MM.1S (cell line): ENCODE measurements at regions not wholly inside any gene's neighbourhood (a gene's known extent, or its start where the extent isn't known, plus 50 kb on each side); places are given as distances from the start of the nearest gene placed in this dataset.

Experiments
- DNase-seq: peaks from one replicate; pipeline ENCODE4 v3.0.0-alpha.2; 2015
- H2AFZ ChIP-seq: fragments of 300-600 bp; sonication (generic); 2 replicates; pipeline ENCODE4 v1.6.0; 2016; ENCODE audit warnings: antibody characterized with exemption, low read length
- H3F3A ChIP-seq: fragments of 300-600 bp; sonication (generic); 2 replicates; pipeline ENCODE4 v1.6.1; 2016; ENCODE audit warnings: mild to moderate bottlenecking, antibody characterized with exemption, low read length, moderate library complexity, mixed read lengths; ENCODE audit not compliant: insufficient read depth
- H3K27ac ChIP-seq: fragments of 300-600 bp; sonication (generic); 2 replicates; pipeline ENCODE4 v1.5.1; 2016; ENCODE audit warnings: mild to moderate bottlenecking, low read length
- H3K27me3 ChIP-seq: fragments of 300-600 bp; sonication (generic); replicated peaks from 2 replicates; pipeline ENCODE4 v1.6.0; 2016; ENCODE audit warnings: low read length; ENCODE audit not compliant: insufficient read depth
- H3K36me3 ChIP-seq: fragments of 300-600 bp; sonication (generic); replicated peaks from 2 replicates; pipeline ENCODE4 v1.6.1; 2016; ENCODE audit warnings: mild to moderate bottlenecking, low read length, mixed read lengths; ENCODE audit not compliant: insufficient read depth
- H3K4me1 ChIP-seq: fragments of 300-600 bp; sonication (generic); 2 replicates; pipeline ENCODE4 v1.6.1; 2016; ENCODE audit warnings: low read length, mixed read lengths
- H3K4me2 ChIP-seq: fragments of 300-600 bp; sonication (generic); 2 replicates; pipeline ENCODE4 v1.6.0; 2016; ENCODE audit warnings: low read depth, low read length
- H3K4me3 ChIP-seq: fragments of 300-600 bp; sonication (generic); 2 replicates; pipeline ENCODE4 v1.5.1; 2016; ENCODE audit warnings: low read length, mixed read lengths
- H3K79me2 ChIP-seq: fragments of 300-600 bp; sonication (generic); 2 replicates; pipeline ENCODE4 v1.6.1; 2016; ENCODE audit warnings: mixed run types, low read length, mixed read lengths
- H3K9ac ChIP-seq: fragments of 300-600 bp; sonication (generic); 2 replicates; pipeline ENCODE4 v1.6.1; 2016; ENCODE audit warnings: low read length, mixed read lengths
- H3K9me2 ChIP-seq: fragments of 300-600 bp; sonication (generic); replicated peaks from 2 replicates; pipeline ENCODE4 v1.6.1; 2016; ENCODE audit warnings: mild to moderate bottlenecking, low read length, mixed read lengths; ENCODE audit not compliant: insufficient read depth
- H3K9me3 ChIP-seq: fragments of 300-600 bp; sonication (generic); replicated peaks from 2 replicates; pipeline ENCODE4 v1.6.1; 2016; ENCODE audit warnings: mild to moderate bottlenecking, low read length, mixed read lengths; ENCODE audit not compliant: insufficient read depth
- H4K20me1 ChIP-seq: fragments of 300-600 bp; sonication (generic); 2 replicates; pipeline ENCODE4 v1.6.1; 2016; ENCODE audit warnings: mild to moderate bottlenecking, low read length, moderate library complexity, mixed read lengths; ENCODE audit not compliant: insufficient read depth
- EZH2 ChIP-seq: fragments of 300-600 bp; sonication (generic); optimal IDR thresholded peaks from 2 replicates; pipeline ENCODE3; 2017; ENCODE audit warnings: low read depth, mild to moderate bottlenecking, antibody characterized with exemption, low read length, mixed read lengths
- EZH2phosphoT487 ChIP-seq: fragments of 300-600 bp; sonication (generic); IDR thresholded peaks from 2 replicates; pipeline ENCODE4 v1.6.1; 2018; ENCODE audit warnings: antibody characterized with exemption, low read length
- TF ChIP-seq, protein P1 (sequence below): fragments of 300-600 bp; sonication (generic); IDR thresholded peaks from 2 replicates; pipeline ENCODE4 v1.5.1; 2016; ENCODE audit warnings: antibody characterized with exemption, low read length, mixed read lengths

DNA sequence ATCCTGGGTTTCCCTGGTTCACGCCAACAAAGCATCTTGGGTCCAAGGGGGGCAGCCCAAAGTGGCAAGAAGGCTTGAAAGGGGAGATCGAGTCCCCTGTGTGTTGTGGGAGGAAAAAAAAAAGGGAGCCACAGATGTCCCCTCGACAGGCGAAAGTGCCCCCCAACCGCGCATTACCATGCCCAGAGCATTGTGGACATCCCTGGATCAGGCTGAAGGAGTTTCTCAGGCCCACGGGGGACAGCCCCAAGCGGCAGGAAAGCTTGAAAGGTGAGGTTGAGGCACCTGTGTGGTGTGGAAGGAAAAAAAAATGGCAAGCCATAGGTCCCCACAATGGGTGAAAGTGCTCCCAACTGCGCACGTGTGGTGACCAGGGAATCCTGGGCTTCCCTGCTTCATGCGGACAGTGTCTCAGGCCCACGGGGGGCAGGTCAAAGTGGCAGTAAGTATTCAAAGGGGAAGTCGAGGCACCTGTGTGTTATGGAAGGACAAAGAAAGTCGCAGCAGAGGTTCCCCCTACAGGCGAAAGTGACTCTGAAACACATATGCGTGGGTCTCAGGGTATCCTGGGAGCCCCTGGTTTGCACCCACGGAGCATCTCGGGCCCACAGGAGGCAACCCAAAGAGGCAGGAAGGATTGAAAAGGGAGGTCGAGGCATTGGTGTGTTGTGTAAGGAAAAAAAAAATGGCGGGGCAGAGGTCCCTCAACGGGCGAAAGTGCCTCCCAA, 580.1 kb downstream of the ALG10 start:
- Histone ChIP-seq H3K4me1 (no peaks in the 10 kb centered on the region), H3F3A (no peaks in the 10 kb centered on the region), H4K20me1 (no peaks in the 10 kb centered on the region), H3K36me3 (no peaks in the 10 kb centered on the region), H3K27ac (no peak overlapping the region), H3K4me3 (no peak overlapping the region), H2AFZ (no peak overlapping the region), H3K79me2 (no peaks in the 10 kb centered on the region), H3K9me2 (no peaks in the 10 kb centered on the region), H3K9me3 (no peaks in the 10 kb centered on the region), H3K9ac (no peak overlapping the region), H3K27me3 (no peaks in the 10 kb centered on the region), H3K4me2 (no peak overlapping the region)
- no peak for DNase-seq
- no peak for TF ChIP-seq EZH2phosphoT487
- TF ChIP-seq EZH2: no peak
- TF ChIP-seq, protein P1, sequence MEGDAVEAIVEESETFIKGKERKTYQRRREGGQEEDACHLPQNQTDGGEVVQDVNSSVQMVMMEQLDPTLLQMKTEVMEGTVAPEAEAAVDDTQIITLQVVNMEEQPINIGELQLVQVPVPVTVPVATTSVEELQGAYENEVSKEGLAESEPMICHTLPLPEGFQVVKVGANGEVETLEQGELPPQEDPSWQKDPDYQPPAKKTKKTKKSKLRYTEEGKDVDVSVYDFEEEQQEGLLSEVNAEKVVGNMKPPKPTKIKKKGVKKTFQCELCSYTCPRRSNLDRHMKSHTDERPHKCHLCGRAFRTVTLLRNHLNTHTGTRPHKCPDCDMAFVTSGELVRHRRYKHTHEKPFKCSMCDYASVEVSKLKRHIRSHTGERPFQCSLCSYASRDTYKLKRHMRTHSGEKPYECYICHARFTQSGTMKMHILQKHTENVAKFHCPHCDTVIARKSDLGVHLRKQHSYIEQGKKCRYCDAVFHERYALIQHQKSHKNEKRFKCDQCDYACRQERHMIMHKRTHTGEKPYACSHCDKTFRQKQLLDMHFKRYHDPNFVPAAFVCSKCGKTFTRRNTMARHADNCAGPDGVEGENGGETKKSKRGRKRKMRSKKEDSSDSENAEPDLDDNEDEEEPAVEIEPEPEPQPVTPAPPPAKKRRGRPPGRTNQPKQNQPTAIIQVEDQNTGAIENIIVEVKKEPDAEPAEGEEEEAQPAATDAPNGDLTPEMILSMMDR: no peak

DNA sequence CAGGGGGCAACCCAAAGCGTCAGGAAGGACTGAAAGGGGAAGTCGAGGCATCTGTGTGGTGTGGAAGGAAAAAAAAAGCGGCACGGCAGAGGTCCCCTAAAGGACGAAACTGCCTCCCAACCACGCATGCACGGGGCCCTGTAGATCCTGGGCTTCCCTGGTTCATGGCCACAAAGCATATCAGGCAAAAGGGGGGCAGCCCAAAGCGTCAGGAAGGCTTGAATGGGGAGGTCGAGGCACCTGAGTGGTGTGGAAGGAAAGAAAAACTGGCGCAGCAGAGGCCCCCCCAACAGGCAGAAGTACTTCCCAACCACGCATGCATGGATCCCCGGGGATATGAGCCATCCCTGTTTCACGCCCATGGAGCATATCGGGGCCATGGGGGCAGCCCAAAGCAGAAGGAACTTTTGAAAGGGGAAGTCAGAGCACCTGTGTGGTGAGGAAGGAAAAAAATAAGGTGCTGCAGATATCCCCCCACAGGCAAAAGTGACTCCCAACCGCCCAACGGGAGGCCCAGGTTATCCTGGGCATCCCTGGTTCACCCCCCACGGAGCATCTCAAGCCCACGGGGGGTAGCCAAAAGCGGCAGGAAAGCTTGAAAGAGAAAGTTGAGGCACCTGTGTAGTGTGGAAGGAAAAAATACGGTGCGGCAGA, 581.2 kb downstream of the ALG10 start:
- no peak for TF ChIP-seq EZH2phosphoT487
- no peak for TF ChIP-seq EZH2
- TF ChIP-seq, protein P1: no peak
- H3K4me3 ChIP-seq: no peak overlapping the region
- no peak overlapping the region for H3K27ac ChIP-seq
- no peaks in the 10 kb centered on the region for H3K4me1 ChIP-seq
- H2AFZ ChIP-seq: no peak overlapping the region
- DNase-seq: no peak
- no peaks in the 10 kb centered on the region for H3F3A ChIP-seq
- no peaks in the 10 kb centered on the region for H3K79me2 ChIP-seq
- no peaks in the 10 kb centered on the region for H3K9me3 ChIP-seq
- no peaks in the 10 kb centered on the region for H3K9me2 ChIP-seq
- no peaks in the 10 kb centered on the region for H3K36me3 ChIP-seq
- no peak overlapping the region for H3K4me2 ChIP-seq
- H4K20me1 ChIP-seq: no peaks in the 10 kb centered on the region
- H3K27me3 ChIP-seq: no peaks in the 10 kb centered on the region
- no peak overlapping the region for H3K9ac ChIP-seq

DNA sequence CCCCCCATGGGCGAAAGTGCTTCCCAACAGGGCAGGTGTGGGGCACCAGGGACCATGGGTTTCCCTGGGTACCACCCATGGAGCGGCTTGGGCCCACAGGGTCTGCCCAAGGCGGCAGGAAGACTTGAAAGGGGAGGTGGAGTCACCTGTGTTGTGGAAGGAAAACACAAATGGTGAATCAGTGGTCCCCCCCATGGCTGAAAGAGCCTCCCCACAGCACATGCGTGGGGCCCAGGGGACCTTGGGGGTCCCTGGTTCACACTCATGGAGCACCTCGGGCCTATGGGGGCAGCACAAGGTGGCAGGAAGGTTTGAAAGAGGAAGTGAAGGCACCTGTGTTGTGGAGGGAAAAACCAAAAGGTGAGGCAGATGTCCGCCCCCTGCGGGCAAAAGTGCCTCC, 581.9 kb downstream of the ALG10 start:
- Histone ChIP-seq H3K4me2 (no peak overlapping the region), H2AFZ (no peak overlapping the region)

More for the DNA sequence above, 581.9 kb downstream of the ALG10 start:
- Histone ChIP-seq H3K79me2 (no peaks in the 10 kb centered on the region), H3K9me2 (no peaks in the 10 kb centered on the region), H3F3A (no peaks in the 10 kb centered on the region), H3K27me3 (no peaks in the 10 kb centered on the region), H3K4me1 (no peaks in the 10 kb centered on the region), H4K20me1 (no peaks in the 10 kb centered on the region), H3K36me3 (no peaks in the 10 kb centered on the region), H3K9me3 (no peaks in the 10 kb centered on the region), H3K27ac (no peak overlapping the region), H3K4me3 (no peak overlapping the region), H3K9ac (no peak overlapping the region)
- TF ChIP-seq EZH2phosphoT487: no peak
- TF ChIP-seq EZH2: no peak
- TF ChIP-seq, protein P1: no peak
- no peak for DNase-seq
